ENCODE measurements at regions not wholly inside any gene's neighbourhood (a gene's known extent, or its start where the extent isn't known, plus 50 kb on each side); places are given as distances from the start of the nearest gene placed in this dataset.

DNA sequence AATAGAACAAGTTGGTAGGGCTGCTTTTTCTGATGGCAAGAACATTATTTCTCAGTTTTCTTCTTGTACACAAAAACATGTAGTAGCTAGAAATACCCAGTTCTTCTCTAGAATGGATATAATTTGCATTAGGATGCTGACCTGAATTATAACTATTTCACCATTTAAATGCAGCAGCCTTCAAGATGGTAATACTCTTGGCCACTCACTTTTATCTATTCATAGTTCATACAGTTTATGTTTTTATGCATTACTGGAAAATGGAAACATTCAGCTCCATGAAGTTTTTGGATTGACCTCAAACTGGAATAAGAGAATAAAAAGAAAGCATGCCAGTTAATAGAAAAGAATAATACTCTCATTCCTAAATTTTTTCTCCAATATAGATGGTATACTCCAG lies 487.4 kb downstream of the PABPC4L start:
- DNase-seq = no peak

DNA sequence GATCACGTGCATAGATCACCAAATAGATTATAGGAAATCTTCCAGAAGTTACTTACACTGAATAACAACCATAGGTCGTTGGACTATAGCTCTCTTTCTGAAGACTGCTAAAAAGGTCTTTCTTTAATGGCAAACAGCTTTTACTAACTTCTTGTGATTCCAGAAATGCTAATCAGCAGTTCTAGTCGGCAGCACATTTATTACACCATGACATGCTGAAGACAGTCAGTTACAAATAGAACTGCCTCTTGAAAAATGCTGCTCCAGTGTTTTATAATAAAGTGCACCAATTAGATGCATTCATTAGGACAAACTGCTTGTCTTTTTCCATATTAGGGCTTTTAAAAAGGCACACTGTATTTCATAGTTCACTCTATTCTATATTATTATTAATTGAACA lies 488.2 kb downstream of the PABPC4L start:
- DNase-seq = no peak

DNA sequence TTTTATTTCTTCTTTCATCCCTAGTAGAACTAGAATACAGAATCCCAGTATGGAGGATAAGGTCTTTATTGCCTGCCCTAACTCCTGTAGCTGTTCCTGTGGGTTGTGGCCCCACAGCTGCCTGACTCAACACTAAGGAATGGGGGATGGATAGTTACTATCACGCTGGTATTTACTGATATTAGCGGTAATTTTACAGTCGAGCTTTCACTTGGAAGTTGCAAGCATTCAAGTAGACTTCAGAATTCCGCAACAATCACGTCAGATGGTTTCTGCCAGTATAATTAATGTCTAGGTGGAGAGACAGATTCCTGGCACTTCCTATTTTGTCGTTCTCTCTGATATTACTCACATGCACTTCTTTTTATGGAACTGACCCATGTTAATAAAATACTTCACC lies 489.8 kb downstream of the PABPC4L start:
- DNase-seq = no peak

DNA sequence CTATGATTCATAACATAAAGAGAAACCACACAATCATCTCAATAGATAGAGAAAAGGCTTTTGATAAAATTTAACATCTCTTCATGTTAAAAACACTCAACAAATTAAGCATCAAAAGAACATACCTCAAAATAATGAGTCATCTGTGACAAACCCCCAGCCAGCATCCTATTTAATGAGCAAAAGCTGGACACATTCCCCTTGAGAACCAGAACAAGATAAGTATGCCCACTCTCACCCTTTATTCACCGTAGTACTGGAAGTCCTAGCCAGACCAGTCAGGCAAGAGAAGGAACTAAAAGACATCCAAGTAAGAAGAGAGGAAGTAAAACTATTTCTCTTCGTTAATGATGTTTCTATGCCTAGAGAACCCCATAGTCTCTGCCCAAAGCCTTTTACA lies 507.2 kb downstream of the PABPC4L start:
- DNase-seq = no peak

DNA sequence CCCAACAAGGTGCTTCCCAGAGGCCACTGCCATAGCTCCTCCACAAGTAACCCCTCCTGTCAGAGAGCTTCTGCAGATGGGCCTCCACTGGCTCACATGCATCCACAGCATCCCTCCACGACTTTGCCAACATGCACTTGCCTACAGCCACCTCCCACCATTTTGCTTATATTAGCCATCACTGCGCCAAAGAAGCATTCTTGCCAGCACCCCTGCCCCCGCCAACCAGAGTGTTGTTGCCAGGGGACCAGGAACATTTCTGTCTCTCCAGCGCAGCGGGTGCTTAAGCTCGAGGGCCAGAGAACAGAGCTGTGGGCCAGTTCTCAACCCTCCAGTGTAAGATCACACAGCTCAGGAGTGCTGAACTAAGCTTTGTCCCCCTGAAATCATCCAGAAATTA lies 517.6 kb downstream of the PABPC4L start:
- DNase-seq = no peak

DNA sequence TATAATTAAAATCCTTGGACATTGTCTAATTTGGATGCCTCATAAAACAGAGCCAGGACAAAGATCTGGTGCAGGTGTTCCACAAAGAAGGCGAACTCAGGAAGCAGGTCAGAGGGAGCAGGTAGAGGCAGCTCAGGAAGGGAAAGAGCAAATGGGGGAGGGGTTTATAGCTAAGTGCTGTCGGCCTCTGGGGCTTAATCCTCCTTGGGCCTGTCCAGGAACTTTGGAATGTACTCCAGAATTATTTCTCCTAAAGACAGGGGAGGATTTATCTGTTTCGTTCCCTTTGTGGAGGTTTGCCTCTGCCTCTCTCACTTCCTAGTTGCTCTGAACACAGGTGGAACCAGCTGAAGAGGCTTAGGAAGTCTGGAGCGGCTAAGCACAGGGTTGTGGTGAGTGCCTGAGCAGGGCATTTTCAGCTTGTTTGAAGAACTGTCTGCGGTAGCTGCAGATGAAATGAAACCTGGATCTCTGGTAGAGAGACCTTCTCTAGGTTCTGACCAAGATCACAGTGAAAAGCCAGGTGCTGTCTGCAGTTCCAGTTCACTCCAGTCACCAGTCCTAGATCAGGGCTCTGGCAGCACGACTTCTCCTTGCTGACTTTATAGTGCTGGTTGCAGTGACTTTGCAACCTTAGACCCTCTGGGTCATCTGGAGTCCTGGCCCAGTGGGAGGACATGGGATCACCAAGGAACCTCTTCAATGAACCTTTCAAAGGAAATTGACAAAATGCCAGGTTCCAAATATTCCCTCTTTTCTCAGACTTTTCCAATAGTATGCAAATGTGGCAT lies 519.2 kb downstream of the PCDH10 start:
- DNase-seq = no peak

DNA sequence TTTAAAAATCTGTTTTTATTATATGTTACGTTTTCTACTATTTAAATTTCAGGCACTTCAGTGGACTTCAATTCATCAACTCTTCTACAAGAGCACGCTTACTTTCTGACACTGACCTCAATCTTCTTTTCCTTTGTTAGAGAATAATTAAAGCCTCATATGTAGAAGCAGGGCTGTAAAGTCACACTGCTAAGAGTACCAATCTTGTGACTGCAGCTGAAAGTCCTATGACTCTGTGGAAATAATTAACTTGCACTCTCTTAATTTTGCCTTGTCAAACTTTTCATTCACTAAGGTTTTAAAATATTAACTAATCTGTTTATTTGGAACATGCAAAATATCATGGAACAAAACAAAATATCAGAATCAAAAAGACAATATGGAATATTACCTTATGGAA lies 498.1 kb downstream of the PCDH10 start:
- DNase-seq = no peak

DNA sequence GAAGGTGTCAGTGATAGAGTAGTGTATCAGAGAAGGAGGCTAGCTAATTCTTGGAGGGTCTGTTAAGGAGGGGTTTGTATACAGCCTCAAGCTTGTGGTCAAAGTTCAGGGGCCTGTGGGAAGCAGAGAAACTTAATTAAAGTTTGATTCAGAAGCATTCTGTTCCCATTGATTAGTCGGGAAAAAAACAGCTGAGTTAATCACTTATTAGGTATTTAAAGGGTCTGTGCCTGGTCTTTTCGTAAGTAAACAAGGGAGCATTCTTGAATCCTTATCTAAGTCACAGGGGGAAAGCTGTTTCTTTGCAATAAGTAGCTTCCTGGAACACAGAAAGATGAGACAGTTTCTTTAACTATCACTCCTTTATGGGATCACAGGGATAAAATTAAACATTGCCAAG lies 492.1 kb downstream of the PCDH10 start:
- DNase-seq = no peak

DNA sequence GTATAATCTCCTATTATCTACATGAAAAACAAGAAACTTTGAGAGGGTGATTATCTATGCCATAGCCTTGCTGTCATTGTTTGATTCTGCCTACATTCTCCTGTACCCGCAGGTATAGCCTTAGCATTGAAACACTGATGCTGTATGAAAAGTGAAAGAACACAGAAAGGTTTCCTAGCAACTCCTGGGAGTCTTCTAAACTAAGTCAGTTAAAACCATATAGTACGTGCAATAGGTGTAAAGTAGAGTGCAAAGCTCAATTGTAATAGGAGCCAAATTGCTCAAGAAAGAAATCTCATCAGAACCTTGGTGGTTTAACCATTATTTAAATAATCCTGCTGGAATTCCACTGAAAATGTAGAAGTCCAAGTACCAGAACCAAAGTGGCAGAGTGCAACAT lies 489.7 kb downstream of the PCDH10 start:
- no peak for DNase-seq

DNA sequence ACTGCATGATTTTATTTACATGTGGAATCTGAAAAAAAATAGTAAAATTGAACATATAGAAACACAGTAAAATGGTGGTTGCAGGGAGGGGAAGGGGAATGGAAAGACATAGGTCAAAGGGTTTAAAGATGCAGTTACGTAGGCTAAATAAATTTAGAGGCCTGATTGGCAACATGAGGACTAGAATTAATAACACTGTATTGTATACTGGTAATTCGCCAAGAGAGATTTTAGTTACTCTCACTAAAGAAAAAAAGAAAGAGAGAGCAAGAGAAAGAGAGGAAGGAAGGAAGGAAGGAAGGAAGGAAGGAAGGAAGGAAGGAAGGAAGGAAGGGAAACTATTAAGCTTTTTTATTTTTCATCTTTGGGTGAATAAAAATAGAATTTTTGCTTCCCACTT lies 488.1 kb downstream of the PCDH10 start:
- no peak for DNase-seq

DNA sequence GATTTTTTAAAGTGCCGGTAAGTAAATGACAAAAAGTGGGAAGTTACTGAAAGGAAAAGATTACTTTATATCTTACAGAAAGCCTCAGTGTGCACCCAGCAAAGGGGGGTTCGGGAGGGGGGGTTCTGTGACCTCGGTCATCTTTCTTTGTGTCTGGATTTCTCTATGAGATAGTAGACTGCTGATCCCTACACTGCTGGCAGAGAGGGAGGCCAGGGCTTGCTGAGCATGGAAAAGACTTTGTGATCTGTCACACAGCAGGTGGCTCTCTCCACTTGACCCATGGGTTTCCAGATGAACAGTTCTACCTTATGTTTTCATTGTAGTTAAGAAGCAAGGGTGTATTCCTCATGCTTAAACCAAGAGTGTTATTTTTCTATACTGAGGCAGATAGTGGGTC lies 475.6 kb downstream of the PCDH10 start:
- peak; percentile 51 for DNase-seq

DNA sequence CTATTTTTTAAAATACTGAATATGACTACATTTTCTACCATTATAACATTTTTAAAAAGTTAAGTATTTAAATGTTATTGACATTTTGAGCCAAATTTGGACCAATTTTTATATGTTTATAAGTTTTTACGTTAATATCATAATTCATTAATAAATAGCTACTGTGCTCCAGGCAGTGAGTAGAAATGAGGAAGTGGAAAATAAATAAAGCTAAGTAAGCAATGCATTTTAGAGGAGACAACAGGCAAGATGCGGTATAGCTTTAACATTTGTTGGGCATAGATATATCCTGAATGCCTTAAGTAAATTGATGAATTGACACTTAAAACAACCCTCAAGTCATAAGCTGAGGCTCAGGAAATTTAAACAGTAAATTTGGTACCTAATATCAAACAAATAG lies 474.8 kb downstream of the PCDH10 start:
- no peak for DNase-seq

DNA sequence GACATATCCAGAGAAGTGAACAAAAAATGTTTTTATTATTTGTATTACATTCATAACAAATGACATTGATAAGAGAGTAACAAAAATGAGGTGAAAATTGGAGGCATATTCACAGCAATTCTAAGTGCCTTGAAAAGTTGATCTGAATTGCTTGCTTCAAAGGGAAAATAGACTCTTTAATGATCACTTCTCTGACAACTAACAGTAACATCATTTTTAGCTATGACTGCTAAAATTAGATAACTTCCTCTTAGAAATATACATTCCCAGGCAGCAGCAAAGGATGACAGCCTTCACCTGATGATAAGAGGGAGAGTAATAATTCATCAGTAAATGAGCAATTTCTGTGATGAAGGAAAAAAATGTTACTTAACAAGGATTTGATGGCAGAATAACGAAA lies 472.5 kb downstream of the PCDH10 start:
- no peak for DNase-seq

DNA sequence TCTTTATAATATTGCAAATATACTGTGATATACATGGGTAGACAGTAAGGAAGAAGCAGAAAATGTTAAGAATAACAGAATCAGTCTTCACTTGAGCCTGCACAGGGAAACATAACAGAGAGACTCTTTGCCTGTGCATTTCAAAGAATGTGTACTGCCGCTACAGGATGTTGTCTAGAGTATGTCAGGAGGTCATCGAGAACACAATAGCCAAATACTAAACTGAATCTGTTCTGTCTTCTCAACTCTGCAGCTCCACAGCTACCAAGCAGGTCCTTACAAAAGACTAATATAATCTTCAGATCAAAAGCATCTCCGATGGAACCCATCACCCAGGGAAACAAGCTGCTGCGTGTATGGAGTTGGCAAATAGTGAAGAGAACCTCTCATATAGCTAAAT lies 471.5 kb downstream of the PCDH10 start:
- no peak for DNase-seq

DNA sequence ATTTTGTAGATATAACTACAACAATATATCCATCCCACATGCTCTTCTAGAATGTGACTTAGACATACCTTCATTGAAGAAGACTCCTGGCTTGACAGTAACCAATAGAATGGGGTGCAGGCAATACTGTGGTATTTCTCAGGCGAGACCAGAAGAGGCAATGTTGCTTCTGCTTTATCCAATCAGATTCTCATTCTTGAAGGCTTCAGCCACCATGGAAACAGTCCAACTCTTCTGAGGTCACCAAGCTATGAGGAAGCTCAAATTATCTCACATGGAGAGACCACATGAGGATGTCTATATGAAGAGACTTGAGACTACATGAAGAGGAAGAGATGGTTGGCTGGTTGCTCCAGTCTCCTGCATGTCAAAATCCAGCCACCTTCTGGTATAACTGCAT lies 469.9 kb downstream of the PCDH10 start:
- DNase-seq = peak; percentile 79

DNA sequence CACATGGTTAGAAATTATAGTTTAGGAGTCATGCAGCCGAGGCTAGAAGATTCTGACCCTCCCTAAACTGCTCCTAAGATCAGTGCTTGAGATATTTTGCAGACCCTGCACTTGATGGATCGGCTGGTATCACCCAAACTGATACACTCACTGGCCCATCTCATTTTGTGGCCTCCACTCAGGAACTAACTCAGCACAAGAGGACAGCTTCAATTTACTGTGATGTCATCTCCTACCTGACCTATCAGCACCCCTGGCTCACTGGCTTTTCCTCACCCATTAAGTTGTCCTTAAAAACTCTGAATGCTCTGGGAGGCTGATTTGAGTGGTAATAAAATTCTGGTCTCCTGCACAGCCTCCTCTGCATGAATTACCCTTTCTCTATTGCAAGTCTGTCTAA lies 450.9 kb downstream of the PCDH10 start:
- no peak for DNase-seq

DNA sequence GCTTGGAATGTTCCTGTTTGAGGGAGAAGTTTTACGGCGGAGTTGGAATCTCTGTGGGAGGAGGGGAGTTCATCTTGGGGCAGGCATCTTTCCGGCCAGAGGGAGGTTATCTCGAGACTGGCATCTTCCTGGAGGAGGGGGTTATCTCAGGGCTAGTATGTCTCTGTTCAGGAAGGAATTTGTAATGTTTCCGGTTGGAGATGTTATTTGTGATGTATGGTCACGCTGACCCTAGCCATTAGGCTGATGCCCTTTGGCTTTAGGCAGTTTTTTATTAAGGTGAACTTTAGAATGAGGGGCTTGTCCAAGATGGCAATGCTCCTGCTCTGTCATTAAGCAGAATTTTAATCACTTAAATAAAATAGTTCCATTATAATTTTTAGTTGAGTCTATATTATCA lies 449.7 kb downstream of the PCDH10 start:
- DNase-seq = no peak

DNA sequence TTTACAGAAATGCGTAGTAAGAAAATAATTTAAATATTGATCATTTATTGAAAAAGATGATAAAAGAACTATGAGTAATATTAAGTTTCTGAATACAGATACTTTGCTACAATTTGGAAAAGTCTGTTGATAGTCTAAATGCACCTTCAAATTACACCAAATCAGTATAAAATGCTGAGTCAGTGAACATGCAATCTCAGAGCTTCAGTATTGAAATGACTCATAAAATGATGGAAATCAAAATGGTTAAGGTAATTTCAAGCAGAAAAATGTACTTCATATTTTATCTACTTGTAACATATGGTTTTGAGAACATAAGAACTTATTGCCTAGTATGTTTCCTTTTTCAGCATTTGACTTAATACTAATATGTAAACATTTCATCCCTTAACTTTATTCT lies 448.2 kb downstream of the PCDH10 start:
- no peak for DNase-seq

DNA sequence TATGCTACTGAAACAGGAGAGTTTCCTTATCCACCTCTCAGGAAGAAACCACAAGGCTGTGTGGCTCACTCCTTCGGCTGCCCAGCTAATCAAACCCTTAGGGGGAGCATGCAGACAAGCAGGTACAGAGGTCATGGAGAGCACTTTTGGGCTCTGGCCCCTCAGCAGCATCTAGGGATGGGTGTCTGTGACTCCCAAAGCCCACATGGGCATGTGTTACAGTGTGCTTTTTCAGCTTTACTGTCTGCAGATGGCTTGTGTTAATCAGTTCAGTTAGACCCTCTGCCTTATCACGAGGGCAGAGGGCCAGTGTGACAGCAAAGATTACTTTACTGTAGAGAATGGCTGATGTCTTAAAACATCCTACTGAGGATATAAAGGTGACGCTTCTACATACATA lies 447.4 kb downstream of the PCDH10 start:
- no peak for DNase-seq

DNA sequence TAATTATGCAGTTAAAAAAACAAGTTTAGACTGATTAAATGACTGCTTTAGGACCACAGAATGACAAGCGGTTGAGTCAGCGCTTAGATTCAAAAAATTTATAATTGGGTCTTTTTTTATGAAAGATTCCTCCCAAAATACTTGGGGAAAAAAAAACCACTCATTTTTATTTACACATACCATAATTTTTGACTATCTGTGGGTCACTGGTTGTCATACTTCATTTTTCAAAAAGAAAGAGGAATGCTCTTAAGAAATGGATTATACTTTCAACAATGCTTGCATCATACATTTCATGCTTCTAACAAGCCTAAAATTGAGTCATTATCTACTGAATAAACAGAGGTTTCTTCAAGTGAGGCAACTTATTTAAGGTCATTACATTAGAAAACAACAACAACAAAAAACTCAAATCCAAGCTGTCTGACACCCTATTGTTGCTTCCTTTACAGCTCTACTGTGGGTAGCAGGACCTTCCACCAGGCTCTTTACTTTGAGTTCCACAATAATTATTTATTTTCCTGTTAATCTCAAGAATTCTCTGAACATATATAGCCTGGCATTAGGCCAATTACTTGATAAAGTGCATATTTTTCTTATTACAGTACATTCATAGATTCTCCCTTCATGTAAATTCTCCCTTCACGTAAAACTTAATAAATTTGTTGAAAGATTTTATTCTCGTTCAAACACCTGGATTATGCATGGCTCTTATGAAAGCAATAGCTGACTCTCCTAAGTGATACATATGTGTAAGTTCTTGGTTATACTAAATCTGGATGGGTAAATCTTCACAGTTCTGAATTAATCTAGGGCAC lies 445.5 kb downstream of the PCDH10 start:
- DNase-seq = no peak

DNA sequence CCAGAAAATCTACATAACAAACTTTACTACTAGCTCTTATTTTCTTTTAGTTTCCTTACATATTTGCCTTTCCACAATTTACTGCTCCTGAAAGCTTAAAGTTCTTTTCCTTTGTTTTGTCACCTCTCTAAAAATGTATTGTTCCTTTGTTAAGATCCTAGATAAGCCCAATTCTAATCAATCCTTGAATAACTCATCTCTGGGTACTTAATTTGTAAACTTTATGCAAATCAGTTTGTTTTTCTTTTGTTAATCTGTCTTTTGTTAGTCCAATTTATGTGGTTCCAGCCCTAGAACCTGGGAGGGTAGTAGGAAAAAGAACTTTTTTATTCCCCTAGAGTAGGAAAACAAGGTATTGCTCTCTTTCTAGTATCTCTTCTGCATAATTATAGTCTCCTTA lies 444.7 kb downstream of the PCDH10 start:
- DNase-seq = no peak

DNA sequence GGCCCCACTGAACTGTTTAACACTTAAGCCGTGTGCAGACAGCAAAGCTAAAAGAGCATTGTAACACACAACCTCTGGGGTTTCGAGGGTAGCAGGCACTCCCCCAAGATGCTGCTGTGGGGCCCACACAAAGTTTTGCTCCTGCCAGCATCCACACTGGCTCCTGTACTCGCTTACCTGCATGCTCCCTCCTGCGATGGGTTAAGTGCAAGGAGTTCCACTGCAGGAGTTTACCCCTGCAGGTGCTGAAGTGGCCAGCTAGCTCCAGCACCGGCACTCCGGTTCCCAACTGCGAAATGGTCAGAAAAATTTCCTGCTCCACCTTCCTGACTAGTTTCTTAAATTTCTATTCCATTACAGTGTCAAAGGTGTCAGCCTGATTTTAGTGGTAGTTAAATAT lies 443.5 kb downstream of the PCDH10 start:
- DNase-seq = no peak

DNA sequence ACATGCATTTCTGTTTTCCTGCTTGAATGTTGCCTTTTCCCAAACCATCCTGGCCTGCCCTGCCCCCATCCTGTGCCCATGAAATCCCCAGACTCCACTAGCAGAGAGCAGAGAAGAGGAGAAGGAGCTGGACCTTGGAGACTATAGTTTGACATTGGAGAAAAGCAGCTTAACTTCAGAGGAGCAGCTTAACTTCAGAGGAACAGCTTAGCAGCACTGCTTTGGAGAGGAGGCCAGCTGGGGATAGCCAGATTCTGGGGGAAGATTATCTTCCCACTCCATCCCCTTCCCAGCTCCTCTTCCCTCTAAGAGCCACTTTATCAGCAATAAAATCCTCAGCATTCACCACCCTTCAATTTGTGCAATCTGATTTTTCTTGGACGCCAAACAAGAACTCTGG lies 443.0 kb downstream of the PCDH10 start:
- DNase-seq = no peak

DNA sequence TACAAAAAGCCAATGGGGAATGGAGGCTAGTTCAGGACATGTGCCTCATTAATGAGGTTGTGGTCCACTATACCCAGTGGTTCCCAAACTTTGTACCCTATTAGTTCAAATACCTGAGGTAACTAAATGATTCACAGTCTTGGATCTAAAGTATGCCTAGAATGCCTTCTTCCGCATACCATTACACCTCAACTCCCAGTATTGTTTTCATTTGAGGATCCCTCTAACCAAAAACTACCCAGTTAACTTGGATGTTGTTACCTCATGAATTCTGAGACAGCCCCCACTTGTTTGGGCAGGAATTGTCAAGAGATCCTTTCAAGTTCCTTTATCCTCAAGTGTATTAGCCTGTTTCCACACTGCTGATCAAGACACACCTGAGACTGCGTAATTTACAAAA lies 439.2 kb downstream of the PCDH10 start:
- DNase-seq = no peak

DNA sequence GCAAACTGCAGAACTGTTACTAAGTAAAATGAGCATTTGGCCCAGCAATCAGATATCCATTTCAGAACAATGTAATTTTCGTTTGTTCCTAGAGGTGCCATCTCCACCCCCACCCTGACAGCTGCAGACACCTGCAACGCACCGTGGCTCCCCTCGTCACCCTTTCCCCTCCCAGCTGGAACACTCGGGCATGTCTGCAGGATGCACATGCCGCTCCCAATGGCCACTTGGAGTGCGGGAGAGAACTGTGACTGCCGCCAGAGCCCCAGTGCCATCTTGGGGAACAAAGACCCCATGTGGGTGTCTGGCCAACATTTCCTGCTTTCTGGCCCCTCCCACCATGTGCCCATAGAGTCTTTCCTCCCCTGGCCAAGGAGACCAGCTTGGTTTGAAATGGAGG lies 436.2 kb downstream of the PCDH10 start:
- no peak for DNase-seq

Data from MV-4-11 (cell line).